OCI-LY7 (cell line): ENCODE measurements at regions not wholly inside any gene's neighbourhood (a gene's known extent, or its start where the extent isn't known, plus 50 kb on each side); places are given as distances from the start of the nearest gene placed in this dataset.

Source experiments
- CTCF ChIP-seq: fragments of 200-600 bp; sonication (generic); conservative IDR thresholded peaks from 2 replicates; pipeline ENCODE4 v1.5.1; 2014; ENCODE audit warnings: mild to moderate bottlenecking, antibody characterized with exemption, low read length, moderate library complexity, mixed read lengths
- EZH2phosphoT487 ChIP-seq: fragments of 200-600 bp; sonication (generic); IDR thresholded peaks from 2 replicates; pipeline ENCODE4 v1.6.1; 2018; ENCODE audit warnings: low read depth, borderline replicate concordance, mild to moderate bottlenecking, mixed run types, antibody characterized with exemption, low read length, moderate library complexity, mixed read lengths

DNA sequence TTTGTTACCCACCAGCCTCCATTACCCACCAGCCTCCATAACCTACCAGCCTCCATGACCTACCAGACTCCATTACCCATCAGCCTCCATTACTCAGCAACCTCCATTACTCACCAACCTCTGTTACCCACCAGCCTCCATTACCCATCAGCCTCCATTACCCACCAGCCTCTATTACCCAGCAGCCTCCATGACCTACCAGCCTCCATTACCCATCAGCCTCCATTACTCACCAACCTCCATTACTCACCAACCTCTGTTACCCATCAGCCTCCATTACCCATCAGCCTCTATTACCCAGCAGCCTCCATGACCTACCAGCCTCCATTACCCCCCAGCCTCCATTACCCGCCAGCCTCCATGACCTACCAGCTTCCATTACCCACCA lies 133.3 kb upstream of the HS6ST1 start:
- no peak for TF ChIP-seq CTCF
- TF ChIP-seq EZH2phosphoT487 = no peak
